ENCODE measurements at regions not wholly inside any gene's neighbourhood (a gene's known extent, or its start where the extent isn't known, plus 50 kb on each side); places are given as distances from the start of the nearest gene placed in this dataset.

DNA sequence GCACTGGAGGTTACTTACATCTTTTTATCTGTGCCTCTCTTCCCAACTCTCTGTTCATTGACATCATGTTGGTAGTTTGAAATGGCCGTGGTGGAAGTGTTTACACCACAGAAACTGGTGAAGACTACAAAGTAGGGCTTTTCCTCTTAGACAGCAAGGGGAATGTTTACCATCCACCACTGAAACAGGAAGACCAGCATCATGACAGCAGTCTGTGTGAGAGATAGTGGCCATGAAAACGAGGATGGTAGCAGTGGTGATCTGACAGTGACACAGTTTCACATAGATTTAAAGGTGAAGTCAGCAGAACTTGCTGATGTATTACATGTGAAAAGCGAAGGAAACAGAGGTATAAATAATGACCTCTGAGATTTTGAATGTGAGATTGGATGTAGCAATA lies 115.7 kb downstream of the CCDC71L start:
- TF ChIP-seq, protein P1, sequence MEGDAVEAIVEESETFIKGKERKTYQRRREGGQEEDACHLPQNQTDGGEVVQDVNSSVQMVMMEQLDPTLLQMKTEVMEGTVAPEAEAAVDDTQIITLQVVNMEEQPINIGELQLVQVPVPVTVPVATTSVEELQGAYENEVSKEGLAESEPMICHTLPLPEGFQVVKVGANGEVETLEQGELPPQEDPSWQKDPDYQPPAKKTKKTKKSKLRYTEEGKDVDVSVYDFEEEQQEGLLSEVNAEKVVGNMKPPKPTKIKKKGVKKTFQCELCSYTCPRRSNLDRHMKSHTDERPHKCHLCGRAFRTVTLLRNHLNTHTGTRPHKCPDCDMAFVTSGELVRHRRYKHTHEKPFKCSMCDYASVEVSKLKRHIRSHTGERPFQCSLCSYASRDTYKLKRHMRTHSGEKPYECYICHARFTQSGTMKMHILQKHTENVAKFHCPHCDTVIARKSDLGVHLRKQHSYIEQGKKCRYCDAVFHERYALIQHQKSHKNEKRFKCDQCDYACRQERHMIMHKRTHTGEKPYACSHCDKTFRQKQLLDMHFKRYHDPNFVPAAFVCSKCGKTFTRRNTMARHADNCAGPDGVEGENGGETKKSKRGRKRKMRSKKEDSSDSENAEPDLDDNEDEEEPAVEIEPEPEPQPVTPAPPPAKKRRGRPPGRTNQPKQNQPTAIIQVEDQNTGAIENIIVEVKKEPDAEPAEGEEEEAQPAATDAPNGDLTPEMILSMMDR (IDR thresholded peaks at IDR 0.05), result no peak
- TF ChIP-seq ZFX (IDR thresholded peaks at IDR 0.05; ENCODE audit: borderline replicate concordance), result no peak

Data from 22Rv1 (cell line).